ENCODE measurements at regions not wholly inside any gene's neighbourhood (a gene's known extent, or its start where the extent isn't known, plus 50 kb on each side); places are given as distances from the start of the nearest gene placed in this dataset.

DNA sequence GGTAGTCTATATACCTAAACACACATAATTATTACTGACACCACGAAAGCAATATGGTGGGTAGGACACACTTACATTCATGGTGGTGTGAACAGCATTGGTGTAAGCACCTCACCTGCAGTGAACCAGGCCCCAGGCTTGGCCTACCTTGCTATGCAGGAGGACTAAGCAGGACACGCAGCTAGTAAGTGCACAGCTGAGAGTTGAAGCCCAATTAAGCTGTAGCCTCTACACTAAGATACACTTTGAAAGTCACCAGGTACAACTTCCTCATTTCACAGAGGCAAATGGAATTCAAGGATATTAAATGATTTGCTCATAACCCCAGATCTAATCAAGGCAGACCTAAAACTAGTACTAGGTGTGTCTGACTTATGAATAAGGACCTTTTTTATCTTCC lies 145.8 kb upstream of the PAPPA start:
- no peak for DNase-seq

DNA sequence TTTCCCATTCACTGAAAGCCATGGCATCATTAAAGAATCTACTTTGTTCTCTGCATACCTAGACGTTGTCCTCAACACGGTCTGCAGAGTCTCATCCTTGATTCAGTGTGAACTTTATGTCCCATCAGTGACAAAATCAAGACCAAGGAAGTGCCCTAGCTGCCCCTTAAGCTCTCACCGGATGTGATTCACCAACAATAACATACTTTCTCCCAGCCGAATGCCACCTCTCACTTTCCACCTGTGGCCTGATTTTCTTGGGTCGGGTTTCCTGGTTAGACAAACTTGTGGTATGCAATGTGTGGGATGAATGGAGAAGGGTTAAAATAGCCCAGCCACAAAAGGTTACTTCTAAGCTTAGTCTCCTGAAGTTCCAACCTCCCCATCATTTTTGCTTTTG lies 145.3 kb upstream of the PAPPA start:
- DNase-seq: no peak

DNA sequence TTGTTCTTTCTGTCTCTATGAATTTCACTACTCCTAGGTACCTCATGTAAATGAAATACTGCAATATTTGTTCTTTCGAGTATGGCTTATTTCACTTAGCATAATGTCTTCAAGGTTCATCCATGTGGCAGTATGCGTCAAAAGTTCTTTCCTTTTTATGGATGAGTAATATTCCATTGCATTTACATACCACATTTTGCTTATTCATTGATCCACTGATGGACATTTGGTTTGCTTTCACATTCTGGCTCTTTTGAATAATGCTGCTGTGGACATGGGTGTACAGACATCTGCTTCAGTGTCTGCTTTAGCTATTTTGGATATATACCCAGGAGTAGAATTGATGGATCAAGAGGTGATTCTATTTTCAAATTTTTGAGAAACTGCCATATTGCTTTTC lies 144.2 kb upstream of the PAPPA start:
- DNase-seq: no peak

DNA sequence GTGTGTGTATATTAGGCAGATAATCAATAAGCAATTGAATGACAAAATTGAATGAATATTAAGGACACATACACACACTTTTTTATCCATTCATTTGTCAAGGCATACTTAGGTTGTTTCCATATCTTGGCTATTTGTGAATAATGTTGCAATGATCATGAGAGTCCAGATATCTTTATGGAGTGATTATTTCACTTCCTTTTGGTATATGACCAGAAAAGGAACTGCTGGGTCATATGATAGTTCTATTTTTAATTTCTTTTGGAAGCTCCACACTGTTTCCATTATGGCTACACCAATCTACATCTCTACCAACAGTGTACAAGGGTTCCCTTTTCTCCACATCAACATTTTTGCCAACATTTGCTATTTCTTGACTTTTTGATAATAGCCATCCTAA lies 137.7 kb upstream of the PAPPA start:
- no peak for DNase-seq

DNA sequence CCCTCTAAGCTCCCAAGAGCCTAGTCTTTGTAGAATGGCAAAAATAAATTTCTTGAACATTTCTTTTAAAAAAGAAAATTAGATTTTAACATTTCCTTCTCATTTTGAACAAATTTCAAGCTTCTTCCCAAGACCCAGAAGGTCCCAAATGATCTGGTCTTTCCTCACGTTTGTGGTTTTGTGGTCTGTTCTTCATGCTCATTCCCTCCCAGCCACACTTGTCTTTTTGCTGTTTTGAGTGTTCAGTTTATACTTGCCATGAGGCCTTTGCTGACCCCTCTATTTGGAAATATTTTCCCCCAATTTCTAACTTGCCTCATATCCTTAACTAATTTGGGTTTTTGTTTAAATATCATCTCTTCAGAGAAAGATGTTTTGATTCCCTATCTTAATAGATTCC lies 133.4 kb upstream of the PAPPA start:
- DNase-seq: no peak

DNA sequence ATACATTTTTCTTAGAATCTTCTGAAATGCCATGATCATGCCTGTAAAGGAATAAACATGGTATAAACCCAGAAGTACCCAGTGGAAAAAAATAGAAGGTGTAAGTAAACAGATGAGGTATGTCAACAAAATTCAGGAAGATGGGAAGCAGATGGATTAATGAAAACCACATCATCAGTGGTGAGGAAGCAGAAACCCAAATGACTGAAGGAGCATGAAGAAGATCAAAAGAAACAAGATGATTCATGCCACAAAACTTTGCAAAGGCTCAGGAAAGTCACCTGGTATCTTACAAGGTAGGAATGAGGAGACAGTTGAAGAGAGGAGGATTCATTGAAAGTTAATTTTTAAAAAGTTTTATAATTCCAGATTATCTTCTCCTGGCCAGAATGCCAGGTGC lies 132.8 kb upstream of the PAPPA start:
- DNase-seq: no peak

DNA sequence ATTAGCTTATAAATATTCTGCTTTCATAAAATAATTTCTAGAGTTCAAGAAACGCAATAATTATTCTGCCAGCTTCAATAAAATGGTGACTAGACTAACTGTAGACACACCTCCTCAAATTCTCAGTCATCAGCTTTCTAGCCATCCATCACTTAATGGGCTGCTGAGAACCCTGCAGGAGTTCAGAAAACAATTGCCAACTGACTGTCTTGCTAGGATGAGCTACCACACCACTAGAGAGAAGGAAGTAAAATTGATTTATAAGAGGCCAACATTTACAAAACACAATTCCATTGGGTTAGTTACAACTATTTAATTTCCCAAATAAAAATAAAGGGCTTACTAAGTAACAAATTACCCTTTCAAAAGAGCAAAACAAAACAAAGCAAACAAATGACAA lies 126.5 kb upstream of the PAPPA start:
- no peak for DNase-seq

DNA sequence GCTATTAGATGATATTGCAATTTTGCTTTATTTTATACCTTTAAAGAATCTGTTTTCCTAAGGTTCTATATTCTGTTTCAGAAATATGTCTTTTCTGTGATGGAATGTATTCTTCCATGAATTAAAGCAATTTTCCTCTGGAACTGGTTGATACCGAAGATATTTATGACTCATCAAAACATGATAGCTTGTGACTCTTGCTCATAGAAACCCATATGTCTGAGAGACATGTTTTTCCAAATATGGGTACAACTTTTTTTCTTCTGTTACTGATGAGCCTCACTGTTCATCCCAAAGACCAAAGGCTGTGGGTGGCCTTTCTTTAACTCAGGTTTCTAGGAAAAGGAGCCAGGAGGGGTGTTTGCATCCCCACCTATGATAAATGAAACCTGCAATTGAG lies 126.1 kb upstream of the PAPPA start:
- DNase-seq: no peak

DNA sequence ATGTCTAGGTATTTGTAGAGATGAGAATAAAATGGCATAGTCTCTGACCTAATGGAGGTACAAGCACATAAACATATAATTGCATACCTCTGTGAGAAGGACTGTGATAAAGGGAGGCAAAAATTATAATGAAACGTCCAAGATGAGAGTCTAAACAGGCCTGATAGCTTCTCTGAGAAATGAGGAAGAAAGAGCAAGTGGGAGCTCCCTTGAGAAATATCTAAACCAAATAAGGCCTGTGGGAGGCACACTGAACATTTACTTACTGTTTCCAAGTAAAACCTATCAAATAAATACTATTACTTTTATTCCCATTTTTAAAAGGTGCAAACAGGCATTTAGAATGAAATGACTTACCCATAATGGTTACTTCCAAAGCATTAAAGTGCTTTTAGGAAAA lies 125.6 kb upstream of the PAPPA start:
- DNase-seq: no peak

DNA sequence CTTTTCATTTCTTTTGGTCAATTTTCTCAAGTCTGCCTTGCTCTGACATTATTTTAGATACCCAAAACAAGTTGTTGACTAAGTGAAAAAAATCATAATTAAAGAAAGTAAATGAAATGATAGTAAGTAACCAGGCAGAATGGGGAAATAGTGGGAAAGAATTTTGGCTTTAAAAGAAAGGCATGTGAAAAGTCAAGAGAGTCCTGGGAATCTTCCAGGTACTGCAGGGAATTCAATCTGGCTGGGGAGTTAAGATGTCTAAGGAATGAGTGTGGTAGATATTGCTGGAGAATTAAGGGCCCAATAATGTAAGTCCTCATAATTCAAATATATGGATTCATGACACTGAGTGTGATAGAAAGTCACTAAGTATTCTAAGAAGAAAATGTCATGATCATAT lies 123.1 kb upstream of the PAPPA start:
- DNase-seq: no peak

DNA sequence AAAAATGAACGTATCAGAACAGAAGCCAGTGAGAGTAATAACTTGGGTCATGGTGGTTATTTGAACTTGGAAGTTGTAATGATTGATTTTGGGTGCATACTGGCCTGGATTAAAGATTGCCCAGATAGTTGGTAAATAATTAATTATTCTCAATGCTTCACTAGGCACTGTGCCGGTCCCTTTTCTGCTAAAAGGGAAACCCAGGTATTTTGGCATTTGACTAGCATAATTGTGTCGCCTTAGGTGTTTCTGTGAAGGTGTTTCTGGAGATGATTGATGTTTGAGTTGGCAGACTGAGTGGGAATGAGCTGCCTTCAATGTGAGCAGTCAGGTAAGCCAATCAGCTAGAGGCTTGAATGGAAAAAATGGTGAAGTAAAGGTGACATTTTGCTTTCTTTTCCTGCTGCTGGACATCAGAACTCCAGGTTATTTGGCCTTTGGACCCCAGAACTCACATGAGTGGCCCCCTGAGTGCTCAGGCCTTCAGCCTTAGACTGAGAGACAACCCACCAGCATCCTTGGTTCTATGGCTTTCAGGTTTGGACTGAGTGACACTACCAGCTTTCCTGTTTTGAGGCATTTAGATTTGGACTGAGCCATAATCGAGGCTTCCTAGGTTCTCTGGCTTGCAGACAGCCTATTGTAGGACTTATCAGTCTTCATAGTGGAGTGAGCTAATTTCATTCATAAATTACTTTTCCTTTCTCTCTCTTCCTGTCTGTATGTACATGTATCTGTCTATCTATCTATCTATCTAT lies 120.7 kb upstream of the PAPPA start:
- DNase-seq: no peak

DNA sequence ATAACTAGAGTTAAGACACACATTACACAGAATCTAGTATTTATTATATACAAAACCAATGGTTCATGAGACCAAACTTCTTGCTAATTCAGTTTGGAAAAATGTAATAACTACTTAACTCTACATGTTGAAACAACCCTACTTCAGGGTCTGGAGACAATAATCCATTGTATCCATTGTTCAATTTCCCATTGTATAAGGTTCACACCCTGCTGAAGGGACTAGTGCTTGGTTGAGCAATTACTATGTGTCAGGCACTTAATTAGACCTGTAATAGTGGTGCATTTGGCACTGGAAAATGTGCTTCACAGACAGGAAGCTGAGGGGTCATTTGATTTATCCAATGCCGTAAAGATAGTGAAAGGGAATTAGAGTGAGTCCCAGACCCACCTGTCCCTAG lies 114.3 kb upstream of the PAPPA start:
- no peak for DNase-seq

DNA sequence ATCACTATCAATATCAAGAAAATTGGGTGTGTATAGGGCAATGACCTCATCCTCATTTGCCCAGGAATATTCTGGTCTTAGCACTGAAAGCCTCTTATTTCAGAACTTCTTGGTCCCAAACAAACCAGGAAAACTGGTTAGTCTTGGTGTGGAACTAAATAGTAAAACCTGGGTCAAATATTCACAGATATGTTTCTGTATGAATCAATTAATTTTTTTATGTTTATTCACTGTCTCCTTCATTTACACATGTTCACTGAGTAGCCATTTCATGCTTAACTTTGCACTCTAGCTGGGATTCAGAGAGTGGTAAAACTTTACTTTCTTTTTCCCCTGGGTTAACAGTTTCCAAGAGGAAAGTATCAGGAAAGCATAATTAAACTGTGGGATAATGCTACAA lies 113.7 kb upstream of the PAPPA start:
- DNase-seq: no peak

DNA sequence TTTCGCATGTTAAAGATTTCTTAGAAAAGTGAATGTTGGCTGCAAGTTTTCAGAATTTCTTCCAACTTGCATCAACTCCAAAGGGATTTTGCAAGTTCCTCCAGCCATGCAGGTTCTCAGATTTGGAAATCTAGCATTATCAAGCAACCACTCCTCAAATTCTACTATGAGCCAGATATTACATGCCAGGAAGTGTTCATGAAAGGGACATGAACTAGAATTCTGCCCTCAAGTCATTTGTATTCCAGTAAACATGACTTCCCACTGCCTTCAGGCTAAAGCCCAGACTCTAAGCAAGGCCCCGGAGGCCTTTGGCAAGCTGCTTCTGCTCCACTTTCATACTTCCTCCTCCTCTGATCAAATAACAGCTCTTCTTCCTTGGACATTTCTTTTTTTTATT lies 111.3 kb upstream of the PAPPA start:
- no peak for DNase-seq

DNA sequence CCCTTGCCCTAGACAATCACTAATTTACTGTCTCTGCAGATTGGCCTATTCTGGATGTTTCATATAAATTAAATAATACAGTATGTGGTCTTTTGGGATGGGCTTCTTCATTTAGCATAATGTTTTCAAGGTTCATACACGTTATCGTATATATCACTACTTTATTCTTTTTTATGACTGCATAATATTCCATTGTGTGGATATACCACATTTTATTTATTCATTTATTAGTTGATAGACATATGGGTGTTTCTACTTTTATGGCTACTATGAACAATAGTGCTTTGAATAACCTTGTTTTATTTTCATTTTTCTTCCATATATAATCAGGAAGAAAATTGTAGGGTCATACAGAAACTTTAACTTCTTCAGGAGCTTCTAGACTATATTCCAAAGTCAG lies 108.5 kb upstream of the PAPPA start:
- DNase-seq: no peak

DNA sequence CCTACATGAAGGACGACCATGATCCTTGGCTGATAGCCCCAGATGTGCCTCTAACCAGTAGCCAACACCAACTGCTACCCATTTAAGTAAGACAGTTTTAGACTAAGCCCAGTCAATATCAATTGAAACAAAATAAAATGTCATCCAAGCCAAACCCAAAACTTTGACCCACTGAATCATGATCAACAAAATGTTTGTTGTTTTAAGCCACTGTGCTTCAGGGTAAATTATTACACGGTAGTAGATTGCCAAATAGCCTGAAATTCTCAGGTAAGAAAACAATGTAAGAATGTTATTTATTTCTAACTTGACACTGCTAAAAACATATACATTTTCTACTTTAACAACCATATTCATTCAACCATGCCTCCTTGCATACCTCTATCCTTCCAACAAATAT lies 105.5 kb upstream of the PAPPA start:
- no peak for DNase-seq

DNA sequence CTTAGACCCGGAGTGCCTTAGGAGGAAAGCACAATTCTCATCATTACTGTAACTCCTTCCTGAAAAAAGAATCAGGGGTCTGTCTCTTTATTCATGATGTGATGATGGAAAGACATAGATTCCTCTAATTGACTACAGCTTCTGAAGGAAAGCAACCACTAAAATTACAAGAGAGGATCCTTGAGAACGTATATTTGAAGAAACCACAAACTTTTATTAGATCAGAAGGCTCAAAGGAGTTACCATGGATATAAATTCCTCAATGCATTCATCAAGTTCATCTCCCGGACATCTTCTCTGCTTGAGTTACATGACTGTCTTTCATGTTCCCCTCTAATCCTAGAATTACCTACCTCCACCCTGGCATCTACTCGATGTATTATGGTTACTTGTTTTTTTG lies 104.1 kb upstream of the PAPPA start:
- no peak for DNase-seq

DNA sequence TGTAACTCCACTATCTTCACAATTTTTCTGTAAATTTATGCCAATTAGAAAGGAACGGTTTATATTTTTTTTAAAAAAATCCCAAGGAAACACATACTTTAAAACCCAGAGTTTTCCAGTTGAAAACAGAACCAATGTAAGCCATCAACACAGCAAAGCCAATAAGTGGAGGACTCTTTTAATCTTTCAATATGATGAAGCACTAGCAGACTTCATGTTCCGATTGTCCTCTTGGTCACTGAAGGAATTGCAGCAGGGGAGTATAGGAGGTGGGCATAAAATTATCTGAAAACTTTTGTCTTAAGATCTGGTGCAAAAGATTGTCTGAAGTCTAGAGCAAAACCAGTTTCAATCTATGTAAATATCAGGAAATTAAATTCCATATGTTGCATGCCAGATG lies 102.1 kb upstream of the PAPPA start:
- no peak for DNase-seq

DNA sequence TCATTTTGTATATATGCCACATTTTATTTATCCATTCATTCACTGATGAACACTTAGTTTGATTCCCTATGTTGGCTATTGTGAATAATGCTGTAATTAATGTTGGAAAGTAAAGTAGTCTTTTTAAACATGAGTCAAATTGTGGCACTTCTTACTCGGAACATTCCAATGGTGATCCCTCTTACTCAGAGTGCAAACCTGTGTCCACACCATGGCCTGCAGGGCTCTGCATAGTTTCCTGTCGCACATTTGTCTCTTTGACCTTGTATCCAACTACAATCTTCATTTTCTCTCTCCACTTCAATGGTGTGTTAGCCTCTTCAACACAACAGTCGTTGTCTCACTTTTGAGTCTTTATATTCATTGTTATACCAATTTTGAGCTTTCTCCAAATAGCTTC lies 98.1 kb upstream of the PAPPA start:
- no peak for DNase-seq

DNA sequence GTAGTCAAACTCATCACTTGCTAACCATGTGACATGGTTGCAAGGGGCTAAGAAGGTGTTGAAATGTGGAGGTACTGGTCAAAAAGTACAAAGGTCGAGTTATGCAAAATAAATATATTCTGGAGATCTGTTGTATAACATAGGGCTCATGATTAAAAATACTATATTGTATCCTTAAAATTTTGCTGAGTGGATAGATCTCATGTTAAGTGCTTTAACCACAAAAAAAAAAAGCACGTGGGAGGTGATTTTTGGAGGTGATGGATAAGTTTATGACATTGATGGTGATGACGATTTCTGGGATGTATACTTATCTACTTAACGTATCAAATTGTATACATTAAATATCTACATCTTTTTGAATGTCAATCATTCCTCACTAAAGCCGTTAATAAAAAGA lies 96.2 kb upstream of the PAPPA start:
- no peak for DNase-seq

DNA sequence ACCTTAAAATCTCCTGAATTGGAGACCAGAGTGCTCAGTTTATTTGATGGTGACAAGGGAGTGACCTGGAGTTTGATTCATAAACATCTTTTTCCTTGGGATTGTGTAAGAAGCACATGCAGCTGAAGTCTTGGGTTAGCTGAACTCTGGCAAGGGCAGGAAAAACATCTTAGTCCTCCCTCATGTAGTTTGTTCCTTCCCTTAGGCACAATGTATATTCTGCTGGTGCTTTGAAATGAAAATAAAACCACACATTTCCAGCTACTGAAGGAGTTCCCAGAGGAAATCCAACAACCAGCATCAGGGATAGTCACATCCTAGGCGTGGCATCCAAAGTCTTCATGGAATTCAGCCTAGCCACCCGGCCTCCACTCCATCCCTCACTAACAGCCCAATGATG lies 95.2 kb upstream of the PAPPA start:
- no peak for DNase-seq

DNA sequence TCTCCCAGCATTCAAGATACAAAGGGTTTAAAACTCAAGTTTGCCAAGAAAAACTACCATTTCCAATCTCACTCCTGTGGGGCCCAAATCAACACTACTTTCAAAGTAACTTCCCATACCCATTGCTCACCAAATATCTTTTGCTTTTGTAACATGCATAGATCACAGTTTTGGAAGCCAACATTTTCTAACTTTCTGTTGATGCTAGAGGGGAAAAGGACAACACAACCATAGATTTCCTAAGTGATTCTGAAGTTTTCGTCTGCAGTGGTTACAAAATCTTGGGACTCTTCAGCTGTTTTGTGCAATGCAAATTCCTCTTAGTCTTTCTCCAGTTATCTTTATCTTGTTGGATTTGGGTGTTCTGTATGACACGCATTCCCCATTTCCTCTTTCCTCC lies 94.1 kb upstream of the PAPPA start:
- DNase-seq: no peak

DNA sequence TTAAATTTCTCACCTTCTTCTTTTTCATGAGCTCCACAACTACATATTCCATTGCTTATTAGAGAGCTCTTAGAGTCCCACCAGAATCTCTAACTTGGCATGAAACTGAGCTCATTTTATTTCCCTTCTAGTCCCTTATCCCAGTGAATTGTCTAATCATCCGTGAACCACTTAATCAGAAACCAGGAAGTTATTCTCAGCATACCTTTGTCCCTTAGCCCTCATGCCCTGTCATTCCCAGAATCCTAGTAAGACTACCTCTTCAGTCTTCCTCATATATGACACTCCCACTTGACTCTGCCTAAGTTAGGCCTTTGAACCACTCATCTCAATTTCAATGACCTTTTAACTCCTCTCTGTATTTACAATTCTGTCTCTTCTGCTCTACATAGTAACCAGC lies 93.0 kb upstream of the PAPPA start:
- DNase-seq: no peak

DNA sequence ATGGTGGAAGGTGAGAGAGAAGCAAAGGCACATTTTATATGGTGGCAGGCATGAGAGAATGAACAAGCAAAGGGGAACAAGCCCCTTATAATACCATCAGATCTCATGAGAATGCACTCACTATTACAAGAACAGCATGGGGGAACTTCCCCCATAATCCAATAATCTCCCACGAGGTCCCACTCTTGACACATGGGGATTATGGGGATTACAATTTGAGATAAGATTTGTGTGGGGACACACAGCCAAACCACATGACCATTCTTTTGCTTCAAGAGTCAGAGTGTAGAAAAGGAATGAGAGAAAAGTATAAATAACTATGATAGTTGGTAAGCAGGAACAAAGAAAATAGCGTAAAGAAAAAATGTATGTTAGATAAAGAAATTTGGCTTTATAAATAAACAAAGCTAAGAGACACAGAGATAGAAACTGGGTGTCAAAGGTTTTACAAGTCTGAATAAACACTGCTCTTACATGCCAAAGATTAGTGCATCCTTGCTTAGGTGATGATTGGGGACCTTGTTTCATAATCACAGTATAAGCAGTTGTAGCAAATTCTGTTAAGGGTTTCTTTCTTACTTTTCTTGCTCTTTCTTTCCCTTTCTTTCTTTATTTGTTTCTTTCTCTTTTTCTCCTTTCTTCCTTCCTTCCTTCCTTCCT lies 91.9 kb upstream of the PAPPA start:
- DNase-seq: no peak

DNA sequence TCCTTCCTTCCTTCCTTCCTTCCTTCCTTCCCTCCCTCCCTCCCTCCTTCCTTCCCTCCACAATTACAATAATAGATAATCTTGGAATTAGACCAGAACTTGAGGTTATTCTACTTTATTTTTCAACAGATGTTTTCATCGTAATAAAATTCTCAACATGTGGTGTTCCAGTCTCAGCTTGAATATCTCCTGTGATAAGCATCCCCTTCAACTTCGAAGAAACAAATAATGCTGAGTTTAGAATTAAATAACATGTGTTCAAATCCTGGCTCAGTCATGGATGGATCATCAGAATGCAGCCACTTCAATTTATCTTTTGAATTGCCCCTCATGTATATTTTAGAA lies 91.4 kb upstream of the PAPPA start:
- no peak for DNase-seq

Measured in suppressor macrophage treated with lipopolysaccharide for 4 hours (primary cell).